HG03378 (cell line): ENCODE measurements at regions not wholly inside any gene's neighbourhood (a gene's known extent, or its start where the extent isn't known, plus 50 kb on each side); places are given as distances from the start of the nearest gene placed in this dataset.
"Not testable (repeated sequence)": the region's sequence is repeated elsewhere in the genome, so short reads cannot be mapped to it uniquely, and the experiment has no call there.

ENCODE experiments used
- ATAC-seq: cut with Tn5 transposase; IDR thresholded peaks from one replicate; pipeline ENCODE4 v1.9.1; 2021; ENCODE audit warnings: mild to moderate bottlenecking, moderate library complexity; ENCODE audit not compliant: unreplicated experiment

GRCh38 chr6:141403103-141403502 lies 729.6 kb upstream of the GJE1 start:
- ATAC-seq = no peak

- no peak for ATAC-seq
Observed at GRCh38 chr6:141402489-141402888, 730.2 kb upstream of the GJE1 start.

DNA sequence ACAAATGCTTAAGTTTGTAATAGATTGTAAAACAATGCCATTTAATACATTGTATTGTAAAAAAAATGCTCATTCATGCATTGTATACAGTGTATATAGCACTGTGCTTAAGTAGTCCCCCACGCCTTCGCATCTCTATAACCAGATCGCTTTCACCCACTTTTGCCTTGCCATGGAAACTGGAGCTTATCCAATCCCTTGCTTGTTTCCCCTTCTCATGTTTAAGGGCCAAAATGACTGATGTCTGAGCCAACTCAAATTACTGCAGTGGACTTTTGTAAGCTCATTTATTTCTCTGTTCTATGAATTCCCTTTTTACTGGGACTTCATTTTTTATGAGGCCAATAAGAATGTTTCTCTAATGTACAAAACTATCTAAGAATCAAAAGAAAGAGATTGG lies 730.9 kb upstream of the GJE1 start:
- no peak for ATAC-seq

DNA sequence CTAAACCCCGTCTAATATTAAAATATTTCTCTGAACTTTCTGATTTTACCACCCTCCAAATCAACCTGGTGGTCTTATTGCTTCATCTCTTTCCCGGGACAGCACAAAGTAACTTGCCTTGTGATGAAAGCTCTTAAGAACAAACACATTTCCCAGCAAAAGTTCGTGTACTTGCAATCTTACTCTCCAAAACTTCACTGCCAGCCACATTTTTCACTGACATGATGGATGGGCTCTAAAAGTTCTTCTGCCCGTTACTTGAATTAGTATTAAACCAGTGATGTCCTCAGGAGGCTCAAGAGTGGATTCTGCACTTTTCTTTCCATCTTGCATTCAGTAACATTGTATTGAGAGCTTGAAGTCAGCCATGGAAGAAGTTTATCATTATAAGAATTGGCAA lies 731.6 kb upstream of the GJE1 start:
- ATAC-seq = no peak

DNA sequence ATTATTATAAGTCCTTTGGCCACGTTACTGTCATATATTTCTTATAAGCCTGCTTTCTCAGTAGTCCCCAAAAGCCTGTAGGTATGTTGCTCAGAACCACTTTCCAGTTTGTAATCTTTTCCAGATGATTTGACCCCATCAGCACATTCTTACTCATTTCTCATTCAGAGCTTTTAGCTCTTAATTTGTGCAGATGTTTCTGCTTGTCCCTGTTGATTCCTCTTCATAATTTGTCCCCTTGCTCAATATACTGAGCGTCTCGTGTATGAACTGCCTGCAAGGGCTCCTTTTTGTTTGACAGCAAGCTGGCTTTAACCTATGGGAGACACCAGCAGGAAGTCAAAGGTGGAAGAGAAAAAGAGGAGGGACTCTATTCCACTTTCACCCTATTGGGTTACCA lies 733.8 kb upstream of the GJE1 start:
- ATAC-seq = no peak

- ATAC-seq = no peak
Observed at GRCh38 chr6:141395443-141396008, 737.2 kb upstream of the GJE1 start.

DNA sequence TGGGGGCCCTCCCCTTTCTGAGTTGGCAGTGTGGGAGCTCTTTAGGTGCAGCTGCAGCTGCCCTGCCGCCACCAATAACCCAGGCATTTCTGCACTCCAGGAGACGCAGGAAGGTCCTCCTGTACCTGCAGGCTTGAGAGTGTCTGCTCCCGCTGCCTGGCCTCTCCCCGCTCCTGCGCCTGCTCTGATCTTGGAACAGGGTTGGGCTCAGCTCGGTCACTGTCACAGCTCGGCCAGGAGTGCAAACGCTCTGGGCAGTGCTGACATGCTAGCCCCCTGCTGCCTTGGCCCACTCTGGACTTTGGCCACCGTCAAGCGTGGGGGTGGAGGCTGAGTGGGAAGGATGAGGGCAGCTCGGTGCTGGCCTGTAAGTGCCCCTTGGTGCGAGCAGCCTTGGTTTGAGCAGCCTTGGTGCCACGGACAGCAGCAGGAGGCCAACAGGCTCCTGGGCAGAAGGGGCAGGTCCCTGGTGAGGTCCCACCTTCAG lies 738.1 kb upstream of the GJE1 start:
- no peak for ATAC-seq

GRCh38 chr6:141394125-141394536 lies 738.6 kb upstream of the GJE1 start:
- ATAC-seq = no peak

- ATAC-seq = no peak
Observed at GRCh38 chr6:141393405-141394124, 739.2 kb upstream of the GJE1 start.

DNA sequence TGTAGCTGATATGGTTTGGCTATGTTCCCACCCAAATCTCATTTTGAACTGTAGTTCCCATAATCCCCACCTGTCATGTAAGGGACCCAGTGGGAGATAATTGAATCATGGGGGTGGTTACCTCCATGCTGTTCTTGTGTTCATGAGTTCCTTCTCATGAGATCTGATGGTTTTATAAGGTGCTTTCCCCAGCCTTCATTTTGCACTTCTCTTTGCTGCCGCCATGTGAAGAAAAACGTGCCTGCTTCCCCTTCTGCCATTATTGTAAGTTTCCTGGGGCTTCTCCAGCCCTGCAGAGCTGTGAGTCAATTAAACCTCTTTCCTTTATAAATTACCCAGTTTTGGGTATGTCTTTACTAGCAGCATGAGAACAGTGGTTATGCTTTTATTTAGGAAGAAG lies 741.6 kb upstream of the GJE1 start:
- ATAC-seq = not testable (repeated sequence)

DNA sequence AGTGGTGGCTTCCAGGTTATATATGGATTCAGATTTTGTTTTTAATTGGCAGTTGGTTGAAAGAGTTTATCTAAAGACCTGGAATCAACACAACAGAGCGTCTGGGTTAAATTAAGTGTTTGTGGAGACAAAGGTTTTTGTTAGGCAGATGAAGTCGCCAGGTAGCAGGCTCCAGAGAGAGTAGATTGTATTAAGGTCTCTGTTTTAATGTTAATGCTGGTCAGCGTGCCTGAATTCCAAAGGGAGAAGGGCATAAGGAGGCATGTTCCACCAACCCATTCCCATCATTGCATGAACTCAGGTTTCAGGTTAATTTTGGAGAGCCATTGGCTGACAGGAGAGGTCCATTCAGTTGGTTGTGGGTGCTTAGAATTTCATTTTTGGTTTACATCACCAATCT lies 744.1 kb upstream of the GJE1 start:
- no peak for ATAC-seq

- no peak for ATAC-seq
Observed at GRCh38 chr6:141370438-141370837, 762.3 kb upstream of the GJE1 start.

DNA sequence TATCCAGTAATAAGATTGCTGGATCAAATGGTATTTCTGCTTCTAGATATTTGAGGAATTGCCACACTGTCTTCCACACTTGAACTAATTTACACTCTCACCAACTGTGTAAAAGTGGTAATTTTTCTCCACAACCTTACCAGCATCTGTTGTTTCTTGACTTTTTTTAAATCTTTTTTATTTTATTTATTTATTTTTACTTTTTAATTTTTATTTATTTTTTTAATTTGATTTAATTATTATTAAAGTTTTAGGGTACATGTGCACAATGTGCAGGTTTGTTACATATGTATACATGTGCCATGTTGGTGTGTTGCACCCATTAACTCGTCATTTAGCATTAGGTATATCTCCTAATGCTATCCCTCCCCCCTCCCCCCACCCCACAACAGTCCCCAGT lies 765.9 kb upstream of the GJE1 start:
- ATAC-seq = not testable (repeated sequence)

DNA sequence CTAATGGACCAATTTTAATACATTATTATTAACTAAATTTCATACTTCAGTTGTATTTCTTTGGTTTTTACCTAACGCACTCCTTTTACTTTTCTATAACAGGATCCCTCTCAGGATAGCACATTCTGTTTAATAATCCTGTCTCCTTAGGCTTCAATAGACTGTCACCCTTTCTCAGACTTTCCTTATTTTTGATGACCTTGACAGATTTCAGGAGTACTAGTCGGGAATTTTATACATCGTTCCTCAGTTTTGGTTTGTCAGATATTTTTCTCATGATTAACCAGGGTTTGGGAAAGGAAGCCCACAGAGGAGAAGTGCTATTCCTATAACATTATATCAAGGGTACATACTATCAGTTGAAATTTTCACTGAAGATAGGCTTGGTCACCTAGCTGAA lies 768.0 kb upstream of the GJE1 start:
- ATAC-seq = no peak

DNA sequence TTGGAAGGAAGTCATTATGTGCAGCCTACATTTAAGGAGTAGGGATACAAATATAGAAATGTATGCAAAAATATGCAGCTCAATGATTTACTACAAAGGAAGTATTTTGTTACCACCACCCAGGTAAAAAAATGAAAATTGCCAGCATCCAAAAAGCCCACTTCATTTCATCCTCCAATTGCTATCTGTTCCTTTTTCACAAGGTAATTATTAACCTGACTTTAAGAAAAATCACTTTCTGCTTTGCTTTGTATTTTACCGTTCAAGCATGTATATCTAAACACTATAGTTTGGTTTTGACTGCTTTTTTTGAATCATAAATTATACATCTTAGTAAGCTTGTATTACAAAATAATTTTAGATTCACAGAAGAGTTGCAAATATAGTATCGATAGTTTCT lies 768.5 kb upstream of the GJE1 start:
- ATAC-seq = no peak

DNA sequence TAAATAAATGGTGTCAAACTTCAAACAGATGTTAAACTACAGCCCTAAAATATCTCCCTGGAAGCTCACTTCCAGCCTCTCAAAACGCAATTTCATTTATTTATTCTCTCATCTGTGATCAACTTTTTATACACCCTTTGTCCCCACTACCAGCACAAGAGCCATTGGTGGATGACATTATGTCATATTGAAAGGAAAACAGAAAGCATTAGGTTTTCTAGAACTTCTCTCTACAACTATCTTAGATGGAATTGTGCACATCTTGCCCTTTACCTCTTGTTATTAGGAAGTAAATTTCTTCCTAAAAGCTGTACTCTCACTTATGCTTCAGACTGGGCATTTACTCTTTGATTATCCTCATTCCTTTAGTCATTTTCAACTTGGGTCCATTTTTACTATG lies 771.2 kb upstream of the GJE1 start:
- no peak for ATAC-seq

GRCh38 chr6:141359953-141360352 lies 772.8 kb upstream of the GJE1 start:
- no peak for ATAC-seq

DNA sequence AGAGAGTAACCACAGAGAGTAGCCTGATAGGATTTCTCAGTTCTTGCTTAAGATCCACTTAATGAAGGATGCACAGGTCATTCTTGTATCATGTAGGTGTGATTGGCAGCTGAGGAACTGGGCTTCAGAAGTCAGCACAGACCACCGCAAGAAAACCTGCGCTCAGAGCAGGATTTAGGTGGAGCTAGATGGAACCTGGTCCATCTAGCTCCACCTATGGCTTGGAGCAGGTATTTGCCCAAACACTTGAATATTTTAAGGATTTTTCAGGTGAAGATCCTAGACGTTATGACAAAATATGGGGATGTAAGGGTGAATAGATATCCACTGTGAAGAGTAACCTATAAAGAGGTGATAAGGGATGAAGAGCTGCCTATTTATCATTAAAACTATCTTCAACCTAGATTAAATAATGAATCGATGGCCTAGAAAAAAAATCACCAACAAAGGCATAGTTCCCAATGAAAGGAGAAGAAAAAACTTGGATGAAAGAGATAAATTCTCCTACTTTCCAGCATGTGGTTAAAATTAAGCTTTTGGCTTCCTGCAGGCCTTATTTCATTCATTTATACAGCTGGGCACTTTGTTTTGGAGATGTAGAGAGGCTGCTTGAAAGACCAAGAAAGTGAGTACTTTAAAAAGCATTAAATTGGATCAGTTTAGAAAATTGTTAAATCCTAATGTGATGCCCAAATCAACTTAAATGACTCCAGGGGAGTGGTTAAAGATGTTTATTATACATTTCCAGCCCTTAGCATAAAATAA lies 778.4 kb upstream of the GJE1 start:
- ATAC-seq = no peak

- no peak for ATAC-seq
Observed at GRCh38 chr6:141351721-141352120, 781.0 kb upstream of the GJE1 start.

DNA sequence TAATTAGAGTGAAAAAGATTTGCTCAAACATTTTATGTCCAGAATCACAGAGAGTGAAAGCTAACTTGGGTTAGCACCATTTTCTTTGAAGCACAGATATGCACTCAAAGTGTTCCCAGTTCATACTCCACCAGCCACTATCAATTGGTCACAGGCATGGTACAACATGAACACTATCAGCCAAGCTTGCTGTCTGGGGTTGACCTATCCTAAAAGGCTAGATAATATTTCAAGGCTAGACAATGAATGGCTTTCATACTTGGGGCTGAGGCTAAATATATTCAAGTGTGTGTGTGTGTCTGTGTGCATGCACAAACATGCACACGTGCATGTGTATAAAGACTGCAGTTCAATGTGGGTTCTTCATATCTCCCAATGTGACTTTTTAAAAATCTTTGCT lies 783.0 kb upstream of the GJE1 start:
- ATAC-seq = no peak

DNA sequence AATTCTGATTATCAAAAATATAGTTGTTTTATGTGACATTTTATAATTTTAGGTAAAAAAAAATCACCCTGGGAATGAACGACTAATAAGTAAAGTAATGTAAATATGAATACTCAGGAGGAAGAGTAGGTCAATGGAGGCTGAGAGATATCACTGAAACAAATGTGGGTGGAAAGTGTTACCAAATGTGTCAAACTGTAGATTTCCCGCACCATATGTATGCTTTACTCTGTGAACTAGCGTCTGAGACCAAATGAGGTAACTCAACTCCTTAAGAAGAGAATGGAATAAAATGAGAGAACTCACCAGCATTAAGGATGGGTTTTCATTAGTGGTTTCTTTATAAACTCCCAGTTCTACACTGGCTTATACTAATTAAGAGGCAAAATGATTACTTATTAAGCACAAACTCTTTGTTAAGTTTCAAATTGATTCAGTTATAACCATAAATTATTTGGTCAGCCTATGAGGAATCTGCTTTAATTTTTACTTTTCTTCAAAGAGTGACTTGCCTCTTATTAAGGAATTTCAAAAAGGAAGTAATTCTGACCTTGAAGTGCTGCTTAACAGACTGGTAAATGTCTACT lies 784.7 kb upstream of the GJE1 start:
- no peak for ATAC-seq

- no peak for ATAC-seq
Observed at GRCh38 chr6:141347086-141347485, 785.6 kb upstream of the GJE1 start.
